Adrenal gland (tissue), 9 donors: ENCODE measurements at regions not wholly inside any gene's neighbourhood (a gene's known extent, or its start where the extent isn't known, plus 50 kb on each side); places are given as distances from the start of the nearest gene placed in this dataset.
"Not testable (repeated sequence)": the region's sequence is repeated elsewhere in the genome, so short reads cannot be mapped to it uniquely, and the experiment has no call there.

Source experiments
- DNase-seq, 7 donors: peaks; one replicate each; pipeline ENCODE4 v3.0.0-alpha.2; 2019 to 2020
- H3K27ac ChIP-seq, 5 donors: fragments of 200-600 bp; sonication (generic) in 4 of 5; 1 replicate in 3 of 5; 2 replicates in 2 of 5; pipeline versions ENCODE4 v1.5.1 to v1.8.0; 2016 to 2020; ENCODE audit warnings: mild to moderate bottlenecking in 1 of 5
- H3K27me3 ChIP-seq: fragments of 200-600 bp; 2 replicates; pipeline ENCODE4 v1.8.0; 2021
- H3K36me3 ChIP-seq, 2 donors: fragments of 200-600 bp; replicated peaks in 1 of 2; 1 replicate in 1 of 2; 2 replicates in 1 of 2; pipeline versions ENCODE4 v1.5.1 to v1.8.0; 2018 to 2022
- H3K4me1 ChIP-seq, 2 donors: fragments of 200-600 bp; replicated peaks in 1 of 2; 1 replicate in 1 of 2; 2 replicates in 1 of 2; pipeline versions ENCODE4 v1.5.1 to v1.8.0; 2018 to 2021
- H3K4me3 ChIP-seq, 4 donors: fragments of 200-600 bp; sonication (generic) in 3 of 4; one replicate each; pipeline ENCODE4 v1.5.1; 2016 to 2018
- H3K9me3 ChIP-seq, 3 donors: fragments of 200-600 bp; sonication (generic) in 1 of 3; replicated peaks in 1 of 3; 1 replicate in 2 of 3; 2 replicates in 1 of 3; pipeline versions ENCODE4 v1.5.1 to v1.8.0; 2016 to 2021
- POLR2A ChIP-seq, 2 donors: fragments of 450-650 bp; IDR thresholded peaks; one replicate each; pipeline ENCODE4 v1.6.1; 2017; ENCODE audit warnings: antibody characterized with exemption in 2 of 2, mild to moderate bottlenecking in 2 of 2, moderate library complexity in 1 of 2
- WGBS, 4 donors: extraction: QIAGEN DNeasy Blood & Tissue Kit in 2 of 4; methylation state at CpG; one replicate each; pipeline versions ENCODE4 v1.1.5 to v1.1.7; 2013 to 2017; 5-methylcytosine and 5-hydroxymethylcytosine counted together
- intact Hi-C, 2 donors: fragments of 100-400 bp; cut with DNase I; formaldehyde crosslinking; loops; one replicate each; pipeline versions ENCODE4 v1.14.1 to v1.15.0; 2022 to 2023
- TF ChIP-seq, protein P1 (sequence below), 6 experiments: fragments of 450-650 bp in 4 of 6; fragments of 200-600 bp in 2 of 6; sonication (generic) in 1 of 6; IDR thresholded peaks; 1 replicate in 5 of 6; 2 replicates in 1 of 6; pipeline versions ENCODE4 v1.5.1 to v1.8.0; 2016 to 2021; ENCODE audit warnings: antibody characterized with exemption in 6 of 6, mild to moderate bottlenecking in 2 of 6, moderate library complexity in 1 of 6
- donor health status: healthy with polysubstance abuse.
- donor health status: Bipolar disorder and iron deficiency.
- donor health status: DM: yes; HTN: yes; CAD: no.
- donor health status: DM: no; HTN: no; CAD: no.
- donor health status: DM: no; HTN: no; CAD: no.

DNA sequence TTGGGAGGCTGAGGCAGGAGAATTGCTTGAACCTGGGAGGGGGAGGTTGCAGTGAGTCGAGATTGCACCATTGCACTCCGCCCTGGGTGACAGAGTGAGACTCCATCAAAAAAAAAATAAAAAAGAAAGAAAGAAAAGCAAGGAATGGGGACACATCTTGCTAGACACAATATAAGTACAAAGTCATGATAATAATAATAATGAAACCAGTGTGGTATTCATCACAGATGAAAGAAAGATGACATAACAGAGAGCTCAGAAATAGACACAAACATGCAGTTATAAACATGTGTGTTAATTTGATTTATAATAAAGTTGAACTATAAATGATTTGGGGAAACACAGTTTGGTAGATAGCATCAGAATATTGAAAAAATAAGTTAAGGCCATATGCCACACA lies 264.1 kb downstream of the SRGAP2C start:
- TF ChIP-seq, protein P1, sequence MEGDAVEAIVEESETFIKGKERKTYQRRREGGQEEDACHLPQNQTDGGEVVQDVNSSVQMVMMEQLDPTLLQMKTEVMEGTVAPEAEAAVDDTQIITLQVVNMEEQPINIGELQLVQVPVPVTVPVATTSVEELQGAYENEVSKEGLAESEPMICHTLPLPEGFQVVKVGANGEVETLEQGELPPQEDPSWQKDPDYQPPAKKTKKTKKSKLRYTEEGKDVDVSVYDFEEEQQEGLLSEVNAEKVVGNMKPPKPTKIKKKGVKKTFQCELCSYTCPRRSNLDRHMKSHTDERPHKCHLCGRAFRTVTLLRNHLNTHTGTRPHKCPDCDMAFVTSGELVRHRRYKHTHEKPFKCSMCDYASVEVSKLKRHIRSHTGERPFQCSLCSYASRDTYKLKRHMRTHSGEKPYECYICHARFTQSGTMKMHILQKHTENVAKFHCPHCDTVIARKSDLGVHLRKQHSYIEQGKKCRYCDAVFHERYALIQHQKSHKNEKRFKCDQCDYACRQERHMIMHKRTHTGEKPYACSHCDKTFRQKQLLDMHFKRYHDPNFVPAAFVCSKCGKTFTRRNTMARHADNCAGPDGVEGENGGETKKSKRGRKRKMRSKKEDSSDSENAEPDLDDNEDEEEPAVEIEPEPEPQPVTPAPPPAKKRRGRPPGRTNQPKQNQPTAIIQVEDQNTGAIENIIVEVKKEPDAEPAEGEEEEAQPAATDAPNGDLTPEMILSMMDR (IDR thresholded peaks at IDR 0.05) = no peak
- no peak for TF ChIP-seq POLR2A (IDR thresholded peaks at IDR 0.05)
- WGBS, 4 donors = 77 to 81% (median 78%) methylated on average over 2 of the region's 2 CpGs
- H3K4me1 ChIP-seq = no peaks in the 10 kb centered on the region
- H3K9me3 ChIP-seq = no peaks in the 10 kb centered on the region
- DNase-seq = no peak
- H3K36me3 ChIP-seq = no peaks in the 10 kb centered on the region
- intact Hi-C loops = no loop called here
- no peak overlapping the region for H3K27ac ChIP-seq
- H3K4me3 ChIP-seq = no peak overlapping the region
- H3K27me3 ChIP-seq = no peaks in the 10 kb centered on the region

GRCh38 chr1:121452484-121452883 lies 267.7 kb downstream of the SRGAP2C start:
- no peak for TF ChIP-seq POLR2A (IDR thresholded peaks at IDR 0.05)
- TF ChIP-seq, protein P1 (IDR thresholded peaks at IDR 0.05) = no peak
- intact Hi-C loops = no loop called here
- no peaks in the 10 kb centered on the region for H3K27me3 ChIP-seq
- H3K27ac ChIP-seq = no peak overlapping the region
- no peaks in the 10 kb centered on the region for H3K36me3 ChIP-seq
- no peak for DNase-seq
- H3K9me3 ChIP-seq = no peaks in the 10 kb centered on the region
- 94 to 100% (median 98%) methylated on average over 1 of the region's 1 CpG for WGBS, 4 donors
- no peaks in the 10 kb centered on the region for H3K4me1 ChIP-seq
- no peak overlapping the region for H3K4me3 ChIP-seq

DNA sequence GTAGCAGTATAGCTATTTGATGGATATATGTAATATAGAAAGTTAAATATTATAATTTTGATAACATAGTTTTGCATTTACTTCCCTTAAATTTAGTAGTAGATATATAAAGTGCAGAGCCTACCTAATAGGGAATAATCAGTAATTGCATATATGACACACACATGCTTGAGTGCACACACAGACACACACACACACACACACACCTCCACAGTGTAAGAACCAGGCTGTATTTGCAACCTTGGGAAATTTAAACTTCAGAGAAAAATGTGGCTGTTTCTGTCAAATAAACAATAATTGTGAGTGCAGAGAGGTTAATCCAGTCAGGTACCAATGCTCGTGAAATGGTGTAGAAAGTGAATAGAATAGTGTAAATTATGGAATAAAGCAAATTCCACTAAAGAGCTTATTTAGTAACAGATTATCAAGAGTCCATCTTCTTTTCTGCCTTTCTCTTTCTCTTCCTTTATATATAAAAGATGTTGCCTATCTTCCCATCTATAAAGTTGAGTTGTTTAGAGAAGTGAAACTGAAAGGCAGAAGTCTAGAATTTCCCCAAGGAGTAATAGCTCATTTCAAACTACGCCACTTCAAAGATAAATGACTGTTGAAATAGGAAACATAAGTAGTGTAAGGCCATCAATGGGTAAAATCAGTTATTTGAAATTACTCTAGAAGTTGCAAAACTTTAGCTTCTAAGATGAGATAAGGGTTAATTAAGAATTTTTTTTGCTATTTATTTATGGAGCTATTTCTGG lies 273.7 kb downstream of the SRGAP2C start:
- Histone ChIP-seq H3K4me3 (peak overlapping the region in 1 of 4 donors; percentile 39), H3K4me1 (no peaks in the 10 kb centered on the region), H3K9me3 (no peaks in the 10 kb centered on the region), H3K27ac (no peak overlapping the region), H3K27me3 (no peaks in the 10 kb centered on the region), H3K36me3 (no peaks in the 10 kb centered on the region)
- no peak for TF ChIP-seq POLR2A (IDR thresholded peaks at IDR 0.05)
- TF ChIP-seq, protein P1 (IDR thresholded peaks at IDR 0.05) = no peak
- intact Hi-C loops = no loop called here
- 40 to 49% (median 46%) methylated on average over 2 of the region's 2 CpGs for WGBS, 4 donors
- DNase-seq = no peak

- no peaks in the 10 kb centered on the region for H3K27me3 ChIP-seq
- H3K9me3 ChIP-seq = no peaks in the 10 kb centered on the region
- 77 to 92% (median 81%) methylated on average over 2 of the region's 2 CpGs for WGBS, 4 donors
- no peaks in the 10 kb centered on the region for H3K36me3 ChIP-seq
- H3K4me1 ChIP-seq = no peaks in the 10 kb centered on the region
- intact Hi-C loops = no loop called here
- DNase-seq = no peak
- TF ChIP-seq POLR2A (IDR thresholded peaks at IDR 0.05) = no peak
- TF ChIP-seq, protein P1 (IDR thresholded peaks at IDR 0.05) = no peak
- no peak overlapping the region for H3K27ac ChIP-seq
- H3K4me3 ChIP-seq = no peak overlapping the region
Observed at GRCh38 chr1:121459235-121459634, 274.5 kb downstream of the SRGAP2C start.

- H3K9me3 ChIP-seq, H3K27me3 ChIP-seq, H3K36me3 ChIP-seq, H3K4me1 ChIP-seq, H3K27ac ChIP-seq, H3K4me3 ChIP-seq, intact Hi-C loops: not testable (repeated sequence)
- WGBS, 4 donors = 21 to 42% (median 42%) methylated on average over 1 of the region's 1 CpG
- DNase-seq = peak in 1 of 7 donors; percentile 21
Observed at GRCh38 chr1:121469395-121469794, 284.6 kb downstream of the SRGAP2C start.

DNA sequence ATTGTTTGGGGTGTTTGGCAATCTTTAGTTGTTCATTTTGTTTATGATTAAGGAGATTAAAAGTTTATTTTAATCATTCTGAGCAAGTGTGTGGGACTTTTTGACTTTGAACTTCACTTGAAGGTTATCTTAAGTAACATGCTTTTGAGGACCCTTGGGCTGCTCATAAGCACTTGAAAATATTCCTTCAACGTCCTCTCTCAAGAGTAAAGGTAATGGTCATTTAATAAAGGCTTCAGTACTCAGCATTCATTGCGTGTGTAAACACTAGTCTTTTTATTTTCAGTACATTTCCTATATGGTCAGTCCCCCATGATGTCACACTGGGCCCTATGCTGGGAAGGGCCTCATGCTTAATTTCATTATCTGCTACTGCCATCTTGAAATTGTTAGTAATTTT lies 285.6 kb downstream of the SRGAP2C start:
- H3K4me3 ChIP-seq, H3K9me3 ChIP-seq, H3K27ac ChIP-seq, H3K4me1 ChIP-seq, H3K36me3 ChIP-seq, DNase-seq, H3K27me3 ChIP-seq: not testable (repeated sequence)
- intact Hi-C loops = loop anchor here in 1 of 2 donors (10.0 kb wide), 1 partner anchor 54 kb away; no protein-coding TSS in a partner anchor
- 72 to 89% (median 75%) methylated on average over 2 of the region's 2 CpGs for WGBS, 4 donors
